ENCODE measurements at regions not wholly inside any gene's neighbourhood (a gene's known extent, or its start where the extent isn't known, plus 50 kb on each side); places are given as distances from the start of the nearest gene placed in this dataset.

GRCh38 chr10:42691361-42692120, 53.2 kb upstream of the ZNF33B start:
- TF ChIP-seq HOXA5 (CRISPR knock-in tag; IDR thresholded peaks at IDR 0.05) (no peak), GZF1 (CRISPR knock-in tag; IDR thresholded peaks at IDR 0.05) (no peak), CTCF (CRISPR knock-in tag; IDR thresholded peaks at IDR 0.05) (no peak), EP300 (IDR thresholded peaks at IDR 0.05; ENCODE audit: low read depth in 2 of 2, low read length in 2 of 2) (no peak), EP300 (CRISPR knock-in tag; IDR thresholded peaks at IDR 0.05; ENCODE audit: borderline replicate concordance) (no peak), SAFB2 (CRISPR knock-in tag; IDR thresholded peaks at IDR 0.05; ENCODE audit: borderline replicate concordance, low read depth) (no peak), SIN3B (IDR thresholded peaks at IDR 0.05; ENCODE audit: low read length) (no peak)

Data from HepG2 (cell line).